ENCODE measurements at regions not wholly inside any gene's neighbourhood (a gene's known extent, or its start where the extent isn't known, plus 50 kb on each side); places are given as distances from the start of the nearest gene placed in this dataset.

- WGBS (ENCODE audit: insufficient coverage) = 100% methylated on average over 1 of the region's 1 CpG
- H3K9me3 ChIP-seq (ENCODE audit: control extremely low read depth in 1 of 3, control insufficient read depth in 2 of 3, insufficient read depth in 1 of 3, low read length in 2 of 3) = peaks cover 0 to 11% (median 0%) of the 10 kb centered on the region in 3 donors
- H3K9me3 Mint-ChIP-seq (ENCODE audit: insufficient read depth) = no peaks in the 10 kb centered on the region
- no peak overlapping the region for H3K27ac ChIP-seq (ENCODE audit: low read length in 2 of 2)
- H3K9ac ChIP-seq (ENCODE audit: low read length) = no peak overlapping the region
- H3K4me1 ChIP-seq (ENCODE audit: control insufficient read depth in 2 of 2, insufficient read depth in 2 of 2, low read length in 2 of 2) = no peaks in the 10 kb centered on the region
- no peak overlapping the region for H3K4me2 ChIP-seq (replicated peaks; ENCODE audit: low read depth, low read length, poor library complexity, severe bottlenecking)
- H3K4me1 Mint-ChIP-seq = no peaks in the 10 kb centered on the region
- H3K4me3 ChIP-seq (ENCODE audit: control extremely low read depth in 1 of 5, extremely low read depth in 1 of 5, insufficient read depth in 1 of 5, low read depth in 2 of 5, low read length in 4 of 5) = no peak overlapping the region
- ATAC-seq (ENCODE audit: low read depth) (no peak), DNase-seq (no peak)
- H3K27ac Mint-ChIP-seq = no peak overlapping the region
- no peaks in the 10 kb centered on the region for H4K20me1 ChIP-seq (ENCODE audit: control insufficient read depth, insufficient read depth, low read length, poor library complexity, severe bottlenecking)
- no peaks in the 10 kb centered on the region for H3K36me3 ChIP-seq (replicated peaks in 1 of 2; ENCODE audit: control extremely low read depth in 1 of 2, control insufficient read depth in 1 of 2, extremely low read depth in 1 of 2, insufficient read depth in 2 of 2, low read length in 1 of 2)
- no peak for TF ChIP-seq CTCF (IDR thresholded peaks at IDR 0.05)
- no peak for TF ChIP-seq EZH2 (IDR thresholded peaks at IDR 0.05; ENCODE audit: borderline replicate concordance, insufficient read depth, low read depth, low read length, poor library complexity, severe bottlenecking)
- ChIA-PET POLR2A (no interaction called here), CTCF (no interaction called here)
- H3K27me3 ChIP-seq (replicated peaks in 1 of 4; ENCODE audit: control extremely low read depth in 1 of 4, control insufficient read depth in 3 of 4, insufficient read depth in 4 of 4, low read length in 3 of 4) = no peaks in the 10 kb centered on the region
- intact Hi-C loops (cut with micrococcal nuclease) = no loop called here
- no peak overlapping the region for H3K4me3 Mint-ChIP-seq
- H3K27me3 Mint-ChIP-seq = no peaks in the 10 kb centered on the region
- no peaks in the 10 kb centered on the region for H3K79me2 ChIP-seq (ENCODE audit: control insufficient read depth, insufficient read depth, low read length)
- H2AFZ ChIP-seq (ENCODE audit: insufficient read depth, low read depth, low read length, poor library complexity, severe bottlenecking) = no peak overlapping the region
Observed at GRCh38 chr11:97722721-97723120, 1298.0 kb upstream of the CNTN5 start.

GRCh38 chr11:97729546-97730272, 1291.0 kb upstream of the CNTN5 start:
- Histone ChIP-seq H3K4me1 (ENCODE audit: control insufficient read depth in 2 of 2, insufficient read depth in 2 of 2, low read length in 2 of 2) (no peaks in the 10 kb centered on the region), H3K4me3 (ENCODE audit: control extremely low read depth in 1 of 5, extremely low read depth in 1 of 5, insufficient read depth in 1 of 5, low read depth in 2 of 5, low read length in 4 of 5) (no peak overlapping the region), H3K27me3 (replicated peaks in 1 of 4; ENCODE audit: control extremely low read depth in 1 of 4, control insufficient read depth in 3 of 4, insufficient read depth in 4 of 4, low read length in 3 of 4) (no peaks in the 10 kb centered on the region), H3K79me2 (ENCODE audit: control insufficient read depth, insufficient read depth, low read length) (no peaks in the 10 kb centered on the region), H3K36me3 (replicated peaks in 1 of 2; ENCODE audit: control extremely low read depth in 1 of 2, control insufficient read depth in 1 of 2, extremely low read depth in 1 of 2, insufficient read depth in 2 of 2, low read length in 1 of 2) (no peaks in the 10 kb centered on the region), H4K20me1 (ENCODE audit: control insufficient read depth, insufficient read depth, low read length, poor library complexity, severe bottlenecking) (no peaks in the 10 kb centered on the region), H2AFZ (ENCODE audit: insufficient read depth, low read depth, low read length, poor library complexity, severe bottlenecking) (no peak overlapping the region), H3K9me3 (ENCODE audit: control extremely low read depth in 1 of 3, control insufficient read depth in 2 of 3, insufficient read depth in 1 of 3, low read length in 2 of 3) (no peaks in the 10 kb centered on the region), H3K4me2 (replicated peaks; ENCODE audit: low read depth, low read length, poor library complexity, severe bottlenecking) (no peak overlapping the region), H3K27ac (ENCODE audit: low read length in 2 of 2) (no peak overlapping the region), H3K9ac (ENCODE audit: low read length) (no peak overlapping the region)
- TF ChIP-seq EZH2 (IDR thresholded peaks at IDR 0.05; ENCODE audit: borderline replicate concordance, insufficient read depth, low read depth, low read length, poor library complexity, severe bottlenecking) = no peak
- TF ChIP-seq CTCF (IDR thresholded peaks at IDR 0.05) = no peak
- CTCF ChIA-PET = interaction anchor here (0.6 kb wide), 1 partner anchor 883 kb away, joined by 3 read pairs; no protein-coding TSS in a partner anchor
- peaks cover 3% of the 10 kb centered on the region for H3K9me3 Mint-ChIP-seq (ENCODE audit: insufficient read depth)
- no peak for ATAC-seq (ENCODE audit: low read depth)
- no peaks in the 10 kb centered on the region for H3K27me3 Mint-ChIP-seq
- no peak for DNase-seq
- no CpG with 5 or more reads among the region's 4 CpGs for WGBS (ENCODE audit: insufficient coverage)
- intact Hi-C loops (cut with micrococcal nuclease) = no loop called here
- H3K4me1 Mint-ChIP-seq = no peaks in the 10 kb centered on the region
- H3K4me3 Mint-ChIP-seq = no peak overlapping the region
- no peak overlapping the region for H3K27ac Mint-ChIP-seq
- POLR2A ChIA-PET = no interaction called here
